Suppressor macrophage (primary cell): ENCODE measurements at regions not wholly inside any gene's neighbourhood (a gene's known extent, or its start where the extent isn't known, plus 50 kb on each side); places are given as distances from the start of the nearest gene placed in this dataset.
"Not testable (repeated sequence)": the region's sequence is repeated elsewhere in the genome, so short reads cannot be mapped to it uniquely, and the experiment has no call there.

Source experiments
- DNase-seq, 4 experiments: peaks; one replicate each; pipeline ENCODE4 v3.0.0-alpha.2; 2020 to 2022

DNA sequence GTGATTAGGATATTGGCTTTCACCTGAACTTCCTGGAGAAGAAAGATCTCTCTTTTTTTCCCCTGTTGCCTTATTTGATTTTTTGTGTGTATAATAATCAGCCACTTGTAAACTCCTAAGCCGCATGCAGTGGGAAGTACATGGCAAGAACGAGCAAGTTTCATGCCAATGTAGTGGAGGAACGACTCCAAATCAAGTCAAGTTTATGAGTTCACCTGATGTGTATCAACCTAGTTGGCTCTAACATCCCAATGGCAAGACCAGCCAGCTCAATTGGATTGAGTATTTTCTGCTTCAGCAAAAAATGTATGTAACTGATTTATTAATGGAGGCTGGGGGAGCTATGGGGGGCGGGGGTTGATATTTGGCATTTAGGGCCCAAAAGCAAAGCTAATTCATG lies 65.5 kb upstream of the LYZL1 start:
- DNase-seq, result no peak

- DNase-seq, result no peak
Observed at GRCh38 chr10:29224631-29225030, 64.2 kb upstream of the LYZL1 start.

GRCh38 chr10:29227201-29227600 lies 61.7 kb upstream of the LYZL1 start:
- no peak for DNase-seq

- no peak for DNase-seq
Observed at GRCh38 chr10:29228562-29228961, 60.3 kb upstream of the LYZL1 start.

DNA sequence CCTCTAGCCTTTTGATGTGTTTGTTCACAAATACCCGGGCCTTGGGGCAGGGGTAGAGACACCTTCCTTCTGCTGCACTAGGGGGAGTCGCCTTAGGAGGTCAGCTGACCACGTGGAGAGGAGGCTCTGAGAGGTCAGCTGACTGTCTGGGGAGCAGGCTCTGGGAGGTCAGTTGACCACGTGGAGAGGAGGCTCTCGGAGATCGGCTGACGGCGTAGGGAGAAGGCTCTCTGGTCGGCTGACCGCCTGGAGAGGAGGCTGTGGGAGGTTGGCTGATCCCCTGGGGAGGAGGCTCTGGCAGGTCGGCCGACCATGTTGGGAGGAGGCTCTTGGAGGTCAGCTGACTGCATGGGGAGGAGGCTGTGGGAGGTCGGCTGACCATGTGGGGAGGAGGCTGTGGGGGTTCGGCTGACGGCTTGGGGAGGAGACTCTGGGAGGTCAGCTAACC lies 59.6 kb upstream of the LYZL1 start:
- no peak for DNase-seq

DNA sequence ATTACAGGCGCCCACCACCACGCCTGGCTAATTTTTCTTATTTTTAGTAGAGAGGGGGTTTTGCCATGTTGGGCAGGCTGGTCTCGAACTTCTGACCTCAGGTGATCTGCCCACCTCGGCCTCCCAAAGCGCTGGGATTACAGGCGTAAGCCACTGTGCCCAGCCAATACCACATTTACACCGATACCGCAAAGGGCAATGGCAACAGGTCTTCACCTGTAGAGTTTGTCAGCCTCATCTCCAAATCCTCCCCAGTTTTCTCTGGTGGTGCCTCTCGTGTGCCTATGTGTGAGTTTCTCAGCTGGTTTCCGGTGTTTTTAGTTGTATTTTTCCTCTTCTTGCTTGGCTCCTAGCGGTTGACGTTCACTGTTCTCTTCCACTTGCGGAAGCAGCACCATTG lies 52.0 kb upstream of the LYZL1 start:
- DNase-seq, result not testable (repeated sequence)

GRCh38 chr10:29237786-29238185 lies 51.1 kb upstream of the LYZL1 start:
- no peak for DNase-seq

GRCh38 chr10:29238523-29239135 lies 50.2 kb upstream of the LYZL1 start:
- no peak for DNase-seq
